NCI-H82 treated with DMSO at 0.1 percent for 48 hours (cell line): ENCODE measurements at regions not wholly inside any gene's neighbourhood (a gene's known extent, or its start where the extent isn't known, plus 50 kb on each side); places are given as distances from the start of the nearest gene placed in this dataset.
A peak's percentile ranks its signal among the peaks of the same experiment; 100 is the strongest.

Source experiments
- DNase-seq: peaks from one replicate; lab custom pipeline; 2025; ENCODE audit not compliant: unreplicated experiment; lab: John Stamatoyannopoulos, UW

- no peak for DNase-seq
These were observed 244.8 kb downstream of the BAMBI start for GRCh38 chr10:28922127-28922526.

GRCh38 chr10:28922861-28923260 lies 245.5 kb downstream of the BAMBI start:
- no peak for DNase-seq

GRCh38 chr10:28924717-28925116 lies 247.4 kb downstream of the BAMBI start:
- no peak for DNase-seq

GRCh38 chr10:28925121-28925663 lies 247.9 kb downstream of the BAMBI start:
- no peak for DNase-seq

GRCh38 chr10:28926932-28927331 lies 249.6 kb downstream of the BAMBI start:
- no peak for DNase-seq

- DNase-seq = no peak
These were observed 251.2 kb downstream of the BAMBI start for GRCh38 chr10:28928484-28928883.

GRCh38 chr10:28929942-28930341 lies 252.6 kb downstream of the BAMBI start:
- no peak for DNase-seq

- DNase-seq = no peak
These were observed 253.5 kb downstream of the BAMBI start for GRCh38 chr10:28930514-28931495.

GRCh38 chr10:28935061-28935460 lies 257.7 kb downstream of the BAMBI start:
- DNase-seq = no peak

GRCh38 chr10:28937959-28938358 lies 260.6 kb downstream of the BAMBI start:
- no peak for DNase-seq

- DNase-seq = no peak
These were observed 261.4 kb downstream of the BAMBI start for GRCh38 chr10:28938745-28939144.

GRCh38 chr10:28939281-28940157 lies 262.2 kb downstream of the BAMBI start:
- peak; percentile 10 for DNase-seq

- no peak for DNase-seq
These were observed 263.0 kb downstream of the BAMBI start for GRCh38 chr10:28940158-28940888.

GRCh38 chr10:28942012-28942411 lies 264.7 kb downstream of the BAMBI start:
- DNase-seq = no peak

GRCh38 chr10:28945959-28946358 lies 268.6 kb downstream of the BAMBI start:
- DNase-seq = no peak

- DNase-seq = no peak
These were observed 269.2 kb downstream of the BAMBI start for GRCh38 chr10:28946479-28946878.

GRCh38 chr10:28947171-28947570 lies 269.9 kb downstream of the BAMBI start:
- no peak for DNase-seq

GRCh38 chr10:28948046-28948445 lies 270.7 kb downstream of the BAMBI start:
- no peak for DNase-seq

- no peak for DNase-seq
These were observed 272.0 kb downstream of the BAMBI start for GRCh38 chr10:28949005-28950004.

GRCh38 chr10:28951484-28951883 lies 274.2 kb downstream of the BAMBI start:
- DNase-seq = no peak
